ENCODE measurements at regions not wholly inside any gene's neighbourhood (a gene's known extent, or its start where the extent isn't known, plus 50 kb on each side); places are given as distances from the start of the nearest gene placed in this dataset.
"Not testable (repeated sequence)": the region's sequence is repeated elsewhere in the genome, so short reads cannot be mapped to it uniquely, and the experiment has no call there.

DNA sequence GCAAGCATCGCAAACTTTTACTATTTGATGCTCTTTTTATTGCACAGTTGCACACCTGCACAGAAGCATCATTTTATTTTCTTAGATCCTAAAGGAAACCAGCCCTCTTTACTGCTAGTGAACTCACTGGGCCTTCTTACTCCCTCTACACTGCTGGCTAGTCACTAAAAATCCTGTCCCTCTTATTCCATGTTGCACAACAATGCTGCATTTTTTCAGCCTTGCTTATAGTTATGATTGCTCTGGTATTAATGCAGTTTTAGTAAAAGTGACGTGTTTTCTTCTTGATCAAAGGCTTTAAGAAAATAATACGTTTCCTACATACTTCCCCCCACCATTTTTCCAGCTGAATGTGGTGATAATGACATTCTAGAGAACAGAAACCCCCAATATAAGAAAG, 132.9 kb upstream of the FAM3C start:
- no peaks in the 10 kb centered on the region for H3K9me3 ChIP-seq
- TF ChIP-seq, protein P1, sequence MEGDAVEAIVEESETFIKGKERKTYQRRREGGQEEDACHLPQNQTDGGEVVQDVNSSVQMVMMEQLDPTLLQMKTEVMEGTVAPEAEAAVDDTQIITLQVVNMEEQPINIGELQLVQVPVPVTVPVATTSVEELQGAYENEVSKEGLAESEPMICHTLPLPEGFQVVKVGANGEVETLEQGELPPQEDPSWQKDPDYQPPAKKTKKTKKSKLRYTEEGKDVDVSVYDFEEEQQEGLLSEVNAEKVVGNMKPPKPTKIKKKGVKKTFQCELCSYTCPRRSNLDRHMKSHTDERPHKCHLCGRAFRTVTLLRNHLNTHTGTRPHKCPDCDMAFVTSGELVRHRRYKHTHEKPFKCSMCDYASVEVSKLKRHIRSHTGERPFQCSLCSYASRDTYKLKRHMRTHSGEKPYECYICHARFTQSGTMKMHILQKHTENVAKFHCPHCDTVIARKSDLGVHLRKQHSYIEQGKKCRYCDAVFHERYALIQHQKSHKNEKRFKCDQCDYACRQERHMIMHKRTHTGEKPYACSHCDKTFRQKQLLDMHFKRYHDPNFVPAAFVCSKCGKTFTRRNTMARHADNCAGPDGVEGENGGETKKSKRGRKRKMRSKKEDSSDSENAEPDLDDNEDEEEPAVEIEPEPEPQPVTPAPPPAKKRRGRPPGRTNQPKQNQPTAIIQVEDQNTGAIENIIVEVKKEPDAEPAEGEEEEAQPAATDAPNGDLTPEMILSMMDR (IDR thresholded peaks at IDR 0.05): no peak
- H3K36me3 ChIP-seq: no peaks in the 10 kb centered on the region
- intact Hi-C loops (cut with DNase I): no loop called here
- H3K27me3 ChIP-seq: no peaks in the 10 kb centered on the region
- DNase-seq: no peak
- no peak for ATAC-seq
- no peak overlapping the region for H3K27ac ChIP-seq
- H3K4me3 ChIP-seq: no peak overlapping the region
- no peaks in the 10 kb centered on the region for H3K4me1 ChIP-seq

- H3K27me3 ChIP-seq; ATAC-seq; H3K36me3 ChIP-seq; intact Hi-C loops (cut with DNase I); H3K27ac ChIP-seq; H3K4me3 ChIP-seq; H3K4me1 ChIP-seq; H3K9me3 ChIP-seq; DNase-seq: not testable (repeated sequence)
These were observed 130.1 kb upstream of the FAM3C start for GRCh38 chr7:121526210-121526609.

- Histone ChIP-seq H3K4me3 (no peak overlapping the region), H3K4me1 (no peaks in the 10 kb centered on the region), H3K27me3 (no peaks in the 10 kb centered on the region), H3K9me3 (no peaks in the 10 kb centered on the region), H3K36me3 (no peaks in the 10 kb centered on the region), H3K27ac (no peak overlapping the region)
- no peak for ATAC-seq
- intact Hi-C loops (cut with DNase I): no loop called here
- DNase-seq: no peak
- TF ChIP-seq, protein P1 (IDR thresholded peaks at IDR 0.05): no peak
These were observed 129.2 kb upstream of the FAM3C start for GRCh38 chr7:121525155-121525819.

- Histone ChIP-seq H3K4me1 (no peaks in the 10 kb centered on the region), H3K27ac (no peak overlapping the region), H3K4me3 (no peak overlapping the region), H3K36me3 (no peaks in the 10 kb centered on the region), H3K27me3 (no peaks in the 10 kb centered on the region), H3K9me3 (no peaks in the 10 kb centered on the region)
- TF ChIP-seq, protein P1 (IDR thresholded peaks at IDR 0.05): no peak
- DNase-seq (no peak), ATAC-seq (no peak)
- intact Hi-C loops (cut with DNase I): no loop called here
These were observed 125.7 kb upstream of the FAM3C start for GRCh38 chr7:121521711-121522400.

DNA sequence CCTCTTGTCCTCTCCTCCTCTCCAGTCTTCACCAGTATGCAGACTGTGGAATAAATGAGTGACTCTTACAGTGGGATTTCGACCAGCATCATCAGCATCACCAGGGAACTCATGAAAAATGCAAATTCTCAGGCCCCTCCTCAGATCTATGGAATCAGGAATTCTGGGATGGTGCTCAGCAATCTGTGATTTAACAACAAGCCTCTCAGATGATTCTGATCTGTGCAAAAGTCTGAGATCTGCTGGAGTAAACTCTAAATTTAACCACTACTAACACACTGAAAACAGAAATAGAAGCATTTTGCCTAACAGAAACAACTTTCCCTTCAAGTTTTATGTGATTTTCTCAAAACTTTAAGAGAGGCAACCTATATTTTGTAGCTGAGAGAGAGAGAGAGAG, 124.8 kb upstream of the FAM3C start:
- H3K36me3 ChIP-seq: no peaks in the 10 kb centered on the region
- H3K27me3 ChIP-seq: no peaks in the 10 kb centered on the region
- no peaks in the 10 kb centered on the region for H3K4me1 ChIP-seq
- no peak overlapping the region for H3K4me3 ChIP-seq
- no peak for DNase-seq
- intact Hi-C loops (cut with DNase I): no loop called here
- H3K27ac ChIP-seq: no peak overlapping the region
- no peaks in the 10 kb centered on the region for H3K9me3 ChIP-seq
- no peak for ATAC-seq
- TF ChIP-seq, protein P1 (IDR thresholded peaks at IDR 0.05): no peak

All from upper lobe of right lung (tissue), 1 donor.